GM23248 (cell line): ENCODE measurements at regions not wholly inside any gene's neighbourhood (a gene's known extent, or its start where the extent isn't known, plus 50 kb on each side); places are given as distances from the start of the nearest gene placed in this dataset.

ENCODE experiments used
- EZH2 ChIP-seq: fragments of 200-600 bp; sonication (generic); IDR thresholded peaks from 2 replicates; pipeline ENCODE4 v1.6.1; 2018; ENCODE audit warnings: antibody characterized with exemption, mild to moderate bottlenecking; ENCODE audit not compliant: insufficient read depth, poor library complexity, severe bottlenecking
- EZH2phosphoT487 ChIP-seq: fragments of 200-600 bp; sonication (generic); IDR thresholded peaks from 2 replicates; pipeline ENCODE4 v1.6.1; 2018; ENCODE audit warnings: antibody characterized with exemption, moderate library complexity, mild to moderate bottlenecking, low read depth; ENCODE audit not compliant: insufficient read depth

- no peak for TF ChIP-seq EZH2phosphoT487
- no peak for TF ChIP-seq EZH2
Observed at GRCh38 chr19:30754162-30754561, 382.0 kb downstream of the ZNF536 start.
